Neural cell (in vitro differentiated cells): ENCODE measurements at regions not wholly inside any gene's neighbourhood (a gene's known extent, or its start where the extent isn't known, plus 50 kb on each side); places are given as distances from the start of the nearest gene placed in this dataset.

Experiments used
- CTCF ChIP-seq: fragments of 450-650 bp; IDR thresholded peaks from 2 replicates; pipeline ENCODE4 v1.5.1; 2014; ENCODE audit warnings: antibody characterized with exemption, mild to moderate bottlenecking, moderate library complexity; ENCODE audit not compliant: poor library complexity, severe bottlenecking
- EP300 ChIP-seq: fragments of 450-650 bp; conservative IDR thresholded peaks from 2 replicates; pipeline ENCODE4 v1.6.1; 2014; ENCODE audit warnings: antibody characterized with exemption, mild to moderate bottlenecking, moderate library complexity; ENCODE audit not compliant: poor library complexity, severe bottlenecking
- EZH2 ChIP-seq: fragments of 200-600, 300-800 bp; shearing (Covaris generic), sonication (generic); IDR thresholded peaks from 2 replicates; pipeline ENCODE4 v1.6.1; 2014; ENCODE audit warnings: antibody characterized with exemption, low read length, borderline replicate concordance, mild to moderate bottlenecking; ENCODE audit not compliant: insufficient read depth, poor library complexity, severe bottlenecking
- MXI1 ChIP-seq: fragments of 450-650 bp; conservative IDR thresholded peaks from 2 replicates; pipeline ENCODE4 v1.6.1; 2014; ENCODE audit warnings: antibody characterized with exemption, mild to moderate bottlenecking; ENCODE audit not compliant: poor library complexity, severe bottlenecking
- POLR2AphosphoS5 ChIP-seq: IDR thresholded peaks from 2 replicates; pipeline ENCODE4 v1.6.1; 2012
- RAD21 ChIP-seq: fragments of 450-650 bp; conservative IDR thresholded peaks from 2 replicates; pipeline ENCODE4 v1.6.1; 2014; ENCODE audit warnings: antibody characterized with exemption, mild to moderate bottlenecking, moderate library complexity
- REST ChIP-seq: IDR thresholded peaks from 2 replicates; pipeline ENCODE4 v1.6.1; 2012; ENCODE audit warnings: borderline replicate concordance
- SMC3 ChIP-seq: fragments of 450-650 bp; conservative IDR thresholded peaks from 2 replicates; pipeline ENCODE4 v1.6.1; 2014; ENCODE audit warnings: antibody characterized with exemption, mild to moderate bottlenecking, moderate library complexity; ENCODE audit not compliant: poor library complexity
- TAF1 ChIP-seq: IDR thresholded peaks from 2 replicates; pipeline ENCODE4 v1.6.1; 2012; ENCODE audit warnings: low read depth

DNA sequence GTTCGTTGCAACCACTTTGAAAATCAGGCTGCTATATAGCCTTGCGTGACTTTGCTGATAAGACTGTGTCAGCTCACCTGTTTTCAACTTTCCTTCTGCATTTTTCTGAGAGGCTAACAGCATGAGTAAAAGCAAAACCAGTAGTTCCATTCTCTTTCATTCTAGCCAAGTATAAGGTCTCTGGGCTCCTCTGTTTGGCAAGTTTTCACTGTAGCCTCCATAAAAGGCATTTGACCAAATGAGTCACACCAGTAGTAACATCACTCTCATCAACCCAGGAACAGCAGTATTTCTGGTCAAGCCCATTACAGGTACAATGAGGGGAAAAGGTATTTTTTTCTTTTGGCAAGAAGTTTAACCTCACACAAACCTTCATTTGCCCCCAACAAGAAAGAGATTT lies 1149.8 kb upstream of the MIR17HG start:
- TF ChIP-seq CTCF (no peak), EZH2 (no peak), EP300 (no peak), POLR2AphosphoS5 (no peak), RAD21 (no peak), REST (no peak), TAF1 (no peak), MXI1 (no peak), SMC3 (no peak)
